Stimulated activated effector memory CD8-positive, alpha-beta T cell treated with anti-CD3 and anti-CD28 coated beads, Interleukin-12 subunit alpha, Interleukin-12 subunit beta, amount 100 ng/mL, for 72 hours (primary cell): ENCODE measurements at regions not wholly inside any gene's neighbourhood (a gene's known extent, or its start where the extent isn't known, plus 50 kb on each side); places are given as distances from the start of the nearest gene placed in this dataset.
A peak's percentile ranks its signal among the peaks of the same experiment; 100 is the strongest.

Experiments
- ATAC-seq: fragments of 150-1000 bp; cut with Tn5 transposase; 2 replicates; pipeline ENCODE4 v1.10.0; 2021
- DNase-seq, 2 donors: peaks; one replicate each; pipeline ENCODE4 v3.0.0; 2021 to 2022; ENCODE audit warnings: low spot score in 2 of 2
- H3K27ac Mint-ChIP-seq: one replicate; pipeline ENCODE4 v1.8.0; 2022; ENCODE audit warnings: mild to moderate bottlenecking, mixed read lengths
- H3K36me3 Mint-ChIP-seq: one replicate; pipeline ENCODE4 v1.8.0; 2022; ENCODE audit warnings: mild to moderate bottlenecking, mixed read lengths
- H3K4me1 Mint-ChIP-seq: one replicate; pipeline ENCODE4 v1.8.0; 2022; ENCODE audit warnings: mixed read lengths
- H3K4me3 Mint-ChIP-seq: one replicate; pipeline ENCODE4 v1.8.0; 2022; ENCODE audit warnings: mild to moderate bottlenecking, mixed read lengths
- H3K9me3 Mint-ChIP-seq: one replicate; pipeline ENCODE4 v1.8.0; 2022; ENCODE audit warnings: mixed read lengths

DNA sequence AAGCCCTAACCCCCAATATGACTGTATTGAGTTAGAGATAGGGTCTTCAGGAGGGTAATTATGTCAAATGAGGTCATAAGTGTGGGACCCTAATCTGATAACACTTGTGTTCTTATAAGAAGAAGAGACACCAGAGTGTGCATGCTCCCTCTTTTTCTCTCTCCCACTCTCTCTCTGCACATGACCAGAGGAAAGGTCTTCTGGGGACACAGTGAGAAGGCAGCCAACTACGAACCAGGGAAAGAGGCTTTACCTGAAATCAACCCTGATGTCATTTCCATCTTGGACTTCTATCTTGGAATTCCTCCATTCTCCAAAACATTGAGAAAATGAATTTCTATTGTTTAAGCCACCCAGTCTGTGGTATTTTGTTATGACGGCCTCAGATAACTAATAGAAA lies 97.2 kb upstream of the MAD2L1 start:
- Mint-ChIP-seq H3K4me3 (no peak overlapping the region), H3K27ac (no peak overlapping the region), H3K36me3 (no peaks in the 10 kb centered on the region), H3K4me1 (no peaks in the 10 kb centered on the region), H3K9me3 (no peaks in the 10 kb centered on the region)
- DNase-seq: no peak
- ATAC-seq: no peak

DNA sequence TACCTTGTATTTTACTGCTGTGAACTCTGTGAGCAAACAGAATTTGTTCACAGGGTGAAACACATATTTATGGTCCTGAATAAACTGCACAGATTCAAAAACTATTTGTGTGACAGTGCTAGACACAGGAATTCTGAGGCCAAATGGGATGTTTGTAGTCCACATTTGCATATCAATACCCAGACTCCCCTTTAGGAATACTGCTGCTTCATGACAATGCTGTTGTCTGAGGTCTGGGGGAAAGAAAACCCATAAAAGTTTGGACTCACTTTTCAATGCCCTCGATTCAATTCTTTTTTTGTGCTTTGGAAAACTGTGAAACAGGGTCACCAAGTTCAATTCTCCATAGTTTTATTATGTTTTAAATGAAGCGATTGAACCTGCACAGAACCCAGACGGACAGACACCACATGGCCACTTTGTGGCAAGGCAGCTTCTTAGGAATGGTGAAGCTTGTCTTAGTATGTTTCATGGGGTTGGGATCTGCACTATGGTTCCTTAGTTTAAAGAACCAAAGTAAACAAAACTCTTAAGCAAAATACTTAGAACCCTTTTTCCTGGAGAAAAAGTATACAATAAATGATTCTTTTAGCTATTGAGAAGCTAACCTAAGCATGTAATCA lies 92.3 kb upstream of the MAD2L1 start:
- Mint-ChIP-seq H3K27ac (no peak overlapping the region), H3K4me3 (no peak overlapping the region), H3K4me1 (no peaks in the 10 kb centered on the region), H3K9me3 (no peaks in the 10 kb centered on the region), H3K36me3 (no peaks in the 10 kb centered on the region)
- ATAC-seq (no peak), DNase-seq (no peak)

DNA sequence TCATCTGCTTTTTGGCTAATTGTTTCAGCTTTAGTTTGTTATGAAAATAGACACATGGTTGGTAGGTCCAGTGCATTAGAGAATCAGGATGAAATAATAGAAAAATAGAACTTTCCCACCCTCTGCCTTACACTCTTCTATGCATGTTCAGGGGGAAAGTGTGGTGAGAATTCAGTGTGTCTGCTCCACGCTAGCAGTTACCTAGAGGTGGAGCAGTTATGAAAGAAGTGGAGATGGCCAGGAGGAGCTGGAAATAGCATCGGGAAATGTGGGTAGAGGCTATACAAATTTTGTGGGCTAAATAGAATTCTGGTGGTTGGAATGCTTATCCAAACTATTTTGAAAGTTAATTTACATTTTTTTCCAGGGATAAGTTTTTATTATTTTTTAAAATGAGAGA lies 91.4 kb upstream of the MAD2L1 start:
- H3K36me3 Mint-ChIP-seq: no peaks in the 10 kb centered on the region
- H3K4me3 Mint-ChIP-seq: no peak overlapping the region
- no peak for ATAC-seq
- H3K9me3 Mint-ChIP-seq: no peaks in the 10 kb centered on the region
- no peak for DNase-seq
- H3K27ac Mint-ChIP-seq: no peak overlapping the region
- no peaks in the 10 kb centered on the region for H3K4me1 Mint-ChIP-seq

DNA sequence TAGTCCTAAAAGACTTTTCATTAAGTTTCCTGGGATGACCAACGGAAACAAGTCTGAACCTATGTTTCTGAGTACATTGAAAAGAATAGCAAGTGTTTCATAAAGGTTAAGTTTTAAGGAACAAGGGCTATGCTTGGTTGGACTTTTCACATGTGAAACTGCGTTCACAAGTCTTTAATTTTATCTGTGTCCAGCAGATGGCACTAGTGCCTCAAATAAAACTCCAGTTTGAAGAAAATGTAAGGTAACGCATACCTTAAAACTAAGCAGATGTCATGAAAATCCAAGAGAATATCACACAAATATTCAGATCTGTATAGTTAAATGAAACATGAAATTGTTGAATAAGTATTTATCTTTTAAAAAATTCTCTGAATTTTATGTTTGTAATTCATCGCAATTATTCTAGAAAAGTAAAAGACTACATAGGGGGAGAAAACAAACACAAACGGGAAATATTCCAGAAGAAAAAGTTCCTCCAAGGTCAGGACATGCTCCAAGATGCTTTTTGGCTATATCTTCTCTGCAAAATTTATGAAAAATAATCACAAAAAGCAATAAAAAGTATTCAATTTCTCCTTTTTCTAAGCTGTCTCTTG lies 89.6 kb upstream of the MAD2L1 start:
- H3K27ac Mint-ChIP-seq: no peak overlapping the region
- no peak overlapping the region for H3K4me3 Mint-ChIP-seq
- no peaks in the 10 kb centered on the region for H3K9me3 Mint-ChIP-seq
- DNase-seq: peak in 1 of 2 donors; percentile 7
- no peaks in the 10 kb centered on the region for H3K4me1 Mint-ChIP-seq
- no peak for ATAC-seq
- H3K36me3 Mint-ChIP-seq: no peaks in the 10 kb centered on the region

DNA sequence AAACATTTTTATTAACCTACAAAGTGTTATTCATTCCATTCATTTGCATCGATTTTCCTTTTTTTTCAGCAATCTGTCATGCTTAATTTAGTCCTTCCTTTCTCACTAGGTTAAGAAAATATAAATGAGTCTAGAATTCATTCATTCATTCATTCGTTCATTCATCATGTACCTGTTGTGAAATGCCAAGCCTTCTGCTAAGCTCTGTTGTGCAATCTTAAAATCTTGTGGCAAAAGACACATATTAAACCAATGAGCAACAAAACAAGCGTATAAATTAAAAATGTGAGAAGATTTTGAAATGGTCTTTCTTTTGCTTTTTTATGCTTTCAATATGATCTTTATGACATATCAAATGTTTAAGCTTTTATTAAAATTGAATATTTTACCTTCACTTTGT lies 88.6 kb upstream of the MAD2L1 start:
- no peaks in the 10 kb centered on the region for H3K4me1 Mint-ChIP-seq
- no peaks in the 10 kb centered on the region for H3K9me3 Mint-ChIP-seq
- H3K36me3 Mint-ChIP-seq: no peaks in the 10 kb centered on the region
- H3K27ac Mint-ChIP-seq: no peak overlapping the region
- ATAC-seq (no peak), DNase-seq (no peak)
- H3K4me3 Mint-ChIP-seq: no peak overlapping the region

DNA sequence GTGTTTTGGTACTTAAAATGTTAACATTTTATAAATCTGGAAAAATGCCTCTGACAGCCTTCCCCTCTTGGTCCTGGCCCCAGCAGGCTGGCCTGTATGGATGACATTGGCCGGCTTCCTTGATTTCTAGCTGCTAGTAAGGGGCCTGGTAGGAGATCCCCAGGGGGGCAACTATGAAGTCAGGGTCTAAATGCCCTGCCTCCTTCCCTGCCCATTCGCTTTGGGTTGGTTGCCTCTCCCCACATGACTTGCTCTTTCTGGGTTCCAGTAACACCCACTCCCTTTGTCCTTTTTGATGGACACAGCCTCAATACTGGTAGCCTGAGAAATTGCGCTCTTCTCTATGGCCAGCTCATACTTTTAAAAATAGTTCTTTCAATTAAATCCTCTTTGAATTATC lies 78.0 kb upstream of the MAD2L1 start:
- no peak overlapping the region for H3K4me3 Mint-ChIP-seq
- no peaks in the 10 kb centered on the region for H3K36me3 Mint-ChIP-seq
- DNase-seq: no peak
- no peak for ATAC-seq
- no peaks in the 10 kb centered on the region for H3K9me3 Mint-ChIP-seq
- H3K27ac Mint-ChIP-seq: no peak overlapping the region
- H3K4me1 Mint-ChIP-seq: no peaks in the 10 kb centered on the region

DNA sequence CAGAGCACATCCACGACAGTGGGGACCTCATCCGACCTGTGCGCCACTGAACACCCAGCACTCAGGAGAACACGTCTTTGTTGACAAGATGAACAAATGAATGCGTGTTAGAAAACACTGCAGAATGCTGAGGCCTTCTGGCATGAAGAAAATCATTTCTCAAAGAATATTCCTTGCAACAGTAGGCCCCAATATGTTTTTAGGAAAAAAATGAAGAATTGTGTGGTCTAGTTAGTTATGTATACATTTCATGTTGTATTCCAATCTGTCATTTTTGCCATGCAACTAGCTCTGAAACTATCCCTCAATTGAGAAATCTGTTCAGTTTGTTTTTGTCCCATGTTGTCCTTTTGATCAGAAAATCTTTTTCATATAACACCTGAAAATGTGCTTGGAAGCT lies 77.4 kb upstream of the MAD2L1 start:
- Mint-ChIP-seq H3K4me3 (no peak overlapping the region), H3K36me3 (no peaks in the 10 kb centered on the region), H3K27ac (no peak overlapping the region), H3K9me3 (no peaks in the 10 kb centered on the region), H3K4me1 (no peaks in the 10 kb centered on the region)
- DNase-seq: no peak
- no peak for ATAC-seq

DNA sequence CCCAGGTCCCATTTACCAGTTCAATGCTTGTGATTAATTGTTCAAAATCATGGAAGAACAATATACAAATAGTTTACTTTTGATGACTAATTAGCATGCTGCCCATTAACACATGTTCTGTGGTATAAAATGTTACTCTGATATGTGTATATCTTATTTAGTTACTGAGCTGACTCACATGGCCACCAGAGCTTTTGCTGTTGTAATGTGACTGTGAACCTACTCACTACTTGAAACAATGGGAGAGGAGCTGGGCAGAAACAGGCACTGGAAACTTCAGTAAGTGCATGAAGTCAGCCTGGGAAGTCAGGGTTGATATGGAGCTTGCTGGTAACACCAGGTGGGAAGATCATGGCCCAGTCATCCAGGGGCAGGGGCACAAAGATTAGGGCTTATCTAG lies 72.7 kb upstream of the MAD2L1 start:
- Mint-ChIP-seq H3K4me3 (no peak overlapping the region), H3K9me3 (no peaks in the 10 kb centered on the region), H3K36me3 (no peaks in the 10 kb centered on the region), H3K27ac (no peak overlapping the region), H3K4me1 (no peaks in the 10 kb centered on the region)
- ATAC-seq: no peak
- DNase-seq: no peak

DNA sequence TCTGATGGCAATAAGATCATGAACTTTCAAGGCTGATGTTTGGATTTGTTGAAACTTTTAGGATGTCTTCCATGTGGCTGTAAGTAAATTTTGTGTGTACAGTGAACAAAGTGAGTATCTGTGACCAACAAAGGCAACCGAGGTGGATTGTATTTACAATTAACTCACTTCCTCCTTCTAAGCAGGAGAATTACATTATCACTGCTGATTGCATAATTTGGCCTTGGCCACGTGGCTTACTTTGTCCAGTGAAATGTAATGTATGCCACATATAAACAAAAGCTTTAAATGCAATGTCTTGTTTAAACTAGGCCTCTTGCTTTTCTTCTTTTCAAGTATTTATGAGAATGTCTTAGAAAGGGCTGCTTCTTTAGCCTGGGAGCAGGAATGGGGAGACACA lies 66.3 kb upstream of the MAD2L1 start:
- Mint-ChIP-seq H3K9me3 (no peaks in the 10 kb centered on the region), H3K4me1 (no peaks in the 10 kb centered on the region)

DNA sequence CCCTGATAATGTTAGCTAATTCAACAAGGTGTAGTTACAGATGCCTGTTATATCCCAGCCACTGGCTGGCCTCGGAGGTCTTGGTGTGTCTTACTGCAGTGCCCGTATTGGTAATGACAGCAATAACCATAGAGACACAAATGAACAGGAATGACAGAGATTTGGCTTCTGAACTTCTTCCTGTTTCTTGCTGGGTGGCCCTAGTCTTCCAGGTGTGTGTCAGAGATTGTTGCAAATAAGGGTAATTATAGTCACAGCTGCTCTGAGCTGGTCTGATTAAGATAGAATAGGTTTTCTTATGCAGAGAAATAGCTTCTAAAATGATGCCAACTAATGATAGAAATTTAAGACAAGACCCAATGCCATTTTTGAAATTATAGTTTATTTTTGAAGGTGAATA lies 64.1 kb upstream of the MAD2L1 start:
- H3K27ac Mint-ChIP-seq: no peak overlapping the region
- H3K4me3 Mint-ChIP-seq: no peak overlapping the region
- no peaks in the 10 kb centered on the region for H3K4me1 Mint-ChIP-seq
- H3K36me3 Mint-ChIP-seq: no peaks in the 10 kb centered on the region
- ATAC-seq: no peak
- H3K9me3 Mint-ChIP-seq: peaks cover under 1% of the 10 kb centered on the region
- no peak for DNase-seq

More for the DNA sequence above, 66.3 kb upstream of the MAD2L1 start:
- Mint-ChIP-seq H3K4me3 (no peak overlapping the region), H3K27ac (no peak overlapping the region), H3K36me3 (no peaks in the 10 kb centered on the region)
- ATAC-seq: no peak
- DNase-seq: no peak
